Esophagus muscularis mucosa (tissue), 4 donors: ENCODE measurements at regions not wholly inside any gene's neighbourhood (a gene's known extent, or its start where the extent isn't known, plus 50 kb on each side); places are given as distances from the start of the nearest gene placed in this dataset.
"Not testable (repeated sequence)": the region's sequence is repeated elsewhere in the genome, so short reads cannot be mapped to it uniquely, and the experiment has no call there.

Experiments
- DNase-seq: peaks from one replicate; pipeline ENCODE4 v3.0.0-alpha.2; 2017; ENCODE audit errors: extremely low spot score
- H3K27ac ChIP-seq, 4 donors: fragments of 200-600 bp; sonication (generic); replicated peaks in 1 of 4; 1 replicate in 3 of 4; 2 replicates in 1 of 4; pipeline ENCODE4 v1.5.1; 2016 to 2019; ENCODE audit warnings: mild to moderate bottlenecking in 1 of 4
- H3K27me3 ChIP-seq, 4 donors: fragments of 200-600 bp; sonication (generic); one replicate each; pipeline versions ENCODE4 v1.5.1 to v1.6.0; 2016 to 2019
- H3K36me3 ChIP-seq, 4 donors: fragments of 200-600 bp; sonication (generic); one replicate each; pipeline ENCODE4 v1.5.1; 2016 to 2019
- H3K4me1 ChIP-seq, 4 donors: fragments of 200-600 bp; sonication (generic); one replicate each; pipeline ENCODE4 v1.5.1; 2016 to 2019
- H3K4me3 ChIP-seq, 4 donors: fragments of 200-600 bp; sonication (generic); 1 replicate in 2 of 4; 2 replicates in 2 of 4; pipeline ENCODE4 v1.5.1; 2016 to 2019; ENCODE audit warnings: mild to moderate bottlenecking in 4 of 4, moderate library complexity in 1 of 4
- H3K9me3 ChIP-seq, 4 donors: fragments of 200-600 bp; sonication (generic); 1 replicate in 3 of 4; 2 replicates in 1 of 4; pipeline ENCODE4 v1.5.1; 2016 to 2019
- CTCF ChIP-seq, 3 experiments: fragments of 200-600 bp in 2 of 3; fragments of 450-650 bp in 1 of 3; sonication (generic) in 2 of 3; IDR thresholded peaks; one replicate each; pipeline ENCODE4 v1.5.1; 2017 to 2019; ENCODE audit warnings: antibody characterized with exemption in 3 of 3, mild to moderate bottlenecking in 2 of 3, moderate library complexity in 1 of 3
- EP300 ChIP-seq: sonication (generic); formaldehyde crosslinking; IDR thresholded peaks from one replicate; pipeline ENCODE4 v1.6.1; 2017; ENCODE audit warnings: antibody characterized with exemption
- POLR2A ChIP-seq: fragments of 450-650 bp; IDR thresholded peaks from one replicate; pipeline ENCODE4 v1.6.1; 2017; ENCODE audit warnings: antibody characterized with exemption, moderate library complexity, mild to moderate bottlenecking, low read depth
- POLR2AphosphoS5 ChIP-seq, 2 donors: sonication (generic); formaldehyde crosslinking; IDR thresholded peaks; one replicate each; pipeline ENCODE4 v1.6.1; 2017; ENCODE audit warnings: antibody characterized with exemption in 2 of 2
- WGBS: methylation state at CpG from one replicate; pipeline ENCODE4 v1.1.5; 2018; 5-methylcytosine and 5-hydroxymethylcytosine counted together
- intact Hi-C: fragments of 100-400 bp; cut with DNase I; formaldehyde crosslinking; loops from one replicate; pipeline ENCODE4 v1.15.1; 2023

GRCh38 chr6:68086199-68086598 is 548.9 kb upstream of the ADGRB3 start:
- Histone ChIP-seq H3K36me3 (no peaks in the 10 kb centered on the region), H3K4me1 (no peaks in the 10 kb centered on the region), H3K27ac (no peak overlapping the region), H3K9me3 (peaks cover 0 to 4% (median 0%) of the 10 kb centered on the region in 4 donors), H3K27me3 (no peaks in the 10 kb centered on the region), H3K4me3 (no peak overlapping the region)
- no peak for DNase-seq
- intact Hi-C loops = no loop called here
- TF ChIP-seq POLR2A (no peak), POLR2AphosphoS5 (IDR thresholded peaks at IDR 0.05) (no peak), EP300 (no peak), CTCF (IDR thresholded peaks at IDR 0.05) (no peak)
- 84% methylated on average over 4 of the region's 4 CpGs for WGBS

- H3K9me3 ChIP-seq, intact Hi-C loops: not testable (repeated sequence)
- 92% methylated on average over 4 of the region's 4 CpGs for WGBS
Measured at GRCh38 chr6:68085599-68085998, 549.5 kb upstream of the ADGRB3 start.

GRCh38 chr6:68082086-68082485 is 553.0 kb upstream of the ADGRB3 start:
- Histone ChIP-seq H3K36me3 (no peaks in the 10 kb centered on the region), H3K27me3 (no peaks in the 10 kb centered on the region), H3K9me3 (peaks cover 0 to 4% (median 0%) of the 10 kb centered on the region in 4 donors), H3K4me1 (no peaks in the 10 kb centered on the region), H3K4me3 (no peak overlapping the region), H3K27ac (no peak overlapping the region)
- no peak for TF ChIP-seq POLR2A
- no peak for TF ChIP-seq EP300
- TF ChIP-seq POLR2AphosphoS5 (IDR thresholded peaks at IDR 0.05) = no peak
- no peak for TF ChIP-seq CTCF (IDR thresholded peaks at IDR 0.05)
- intact Hi-C loops = no loop called here
- no peak for DNase-seq

More at GRCh38 chr6:68085599-68085998, 549.5 kb upstream of the ADGRB3 start:
- not testable (repeated sequence) for H3K27ac ChIP-seq, H3K4me3 ChIP-seq, H3K27me3 ChIP-seq, H3K4me1 ChIP-seq, DNase-seq, H3K36me3 ChIP-seq

GRCh38 chr6:68080074-68080473 is 555.0 kb upstream of the ADGRB3 start:
- intact Hi-C loops = no loop called here
- Histone ChIP-seq H3K27ac (no peak overlapping the region), H3K4me3 (no peak overlapping the region), H3K36me3 (no peaks in the 10 kb centered on the region), H3K27me3 (no peaks in the 10 kb centered on the region), H3K9me3 (no peaks in the 10 kb centered on the region), H3K4me1 (no peaks in the 10 kb centered on the region)
- WGBS = 71% methylated on average over 3 of the region's 3 CpGs
- no peak for DNase-seq
- TF ChIP-seq CTCF (IDR thresholded peaks at IDR 0.05) (no peak), POLR2AphosphoS5 (IDR thresholded peaks at IDR 0.05) (no peak), EP300 (no peak), POLR2A (no peak)

- 94% methylated on average over 5 of the region's 5 CpGs for WGBS
- intact Hi-C loops = no loop called here
Measured at GRCh38 chr6:68077661-68078060, 557.4 kb upstream of the ADGRB3 start.

More at GRCh38 chr6:68077661-68078060, 557.4 kb upstream of the ADGRB3 start:
- H3K27me3 ChIP-seq = no peaks in the 10 kb centered on the region
- H3K4me1 ChIP-seq = no peaks in the 10 kb centered on the region
- no peaks in the 10 kb centered on the region for H3K9me3 ChIP-seq
- no peak overlapping the region for H3K4me3 ChIP-seq
- no peak for TF ChIP-seq EP300
- no peak for TF ChIP-seq POLR2AphosphoS5 (IDR thresholded peaks at IDR 0.05)
- no peak for TF ChIP-seq CTCF (IDR thresholded peaks at IDR 0.05)
- no peak overlapping the region for H3K27ac ChIP-seq
- DNase-seq = no peak
- H3K36me3 ChIP-seq = no peaks in the 10 kb centered on the region
